ENCODE measurements at regions not wholly inside any gene's neighbourhood (a gene's known extent, or its start where the extent isn't known, plus 50 kb on each side); places are given as distances from the start of the nearest gene placed in this dataset.
"Not testable (repeated sequence)": the region's sequence is repeated elsewhere in the genome, so short reads cannot be mapped to it uniquely, and the experiment has no call there.

- TF ChIP-seq ZNF274 (IDR thresholded peaks at IDR 0.05; ENCODE audit: low read depth, low read length): no peak
- no peak for TF ChIP-seq YY1 (IDR thresholded peaks at IDR 0.05; ENCODE audit: insufficient read depth, insufficient read length)
- TF ChIP-seq SUZ12 (IDR thresholded peaks at IDR 0.05; ENCODE audit: extremely low read depth, insufficient read depth, insufficient read length): no peak
- no peaks in the 10 kb centered on the region for H3K27me3 ChIP-seq (ENCODE audit: insufficient read depth, insufficient read length)
- no peak for DNase-seq (ENCODE audit: low read depth, low spot score)
Measured at GRCh38 chr13:104616990-104617389, 1550.8 kb upstream of the SLC10A2 start.

GRCh38 chr13:104614361-104615145 lies 1548.3 kb upstream of the SLC10A2 start:
- Histone ChIP-seq H3K36me3 (ENCODE audit: insufficient read depth, insufficient read length, low read length) (no peaks in the 10 kb centered on the region), H3K4me1 (ENCODE audit: insufficient read depth, insufficient read length) (no peaks in the 10 kb centered on the region), H3K9me3 (ENCODE audit: insufficient read depth, low read length) (0 out of 2 replicates have a peak, but pooled peaks cover 4% of the 10 kb centered on the region), H3K27me3 (ENCODE audit: insufficient read depth, insufficient read length) (no peaks in the 10 kb centered on the region), H3K4me3 (ENCODE audit: insufficient read length, low read depth) (no peak overlapping the region), H3K9ac (ENCODE audit: insufficient read length, low read depth) (no peak overlapping the region)
- peak; percentile 9 for DNase-seq (ENCODE audit: low read depth, low spot score)
- TF ChIP-seq YY1 (IDR thresholded peaks at IDR 0.05; ENCODE audit: insufficient read depth, insufficient read length) (no peak), ZNF274 (IDR thresholded peaks at IDR 0.05; ENCODE audit: low read depth, low read length) (no peak), SUZ12 (IDR thresholded peaks at IDR 0.05; ENCODE audit: extremely low read depth, insufficient read depth, insufficient read length) (no peak)

More at GRCh38 chr13:104616990-104617389, 1550.8 kb upstream of the SLC10A2 start:
- Histone ChIP-seq H3K36me3 (ENCODE audit: insufficient read depth, insufficient read length, low read length) (no peaks in the 10 kb centered on the region), H3K4me3 (ENCODE audit: insufficient read length, low read depth) (no peak overlapping the region), H3K4me1 (ENCODE audit: insufficient read depth, insufficient read length) (no peaks in the 10 kb centered on the region), H3K9me3 (ENCODE audit: insufficient read depth, low read length) (0 out of 2 replicates have a peak, but pooled peaks cover 4% of the 10 kb centered on the region), H3K9ac (ENCODE audit: insufficient read length, low read depth) (no peak overlapping the region)

DNA sequence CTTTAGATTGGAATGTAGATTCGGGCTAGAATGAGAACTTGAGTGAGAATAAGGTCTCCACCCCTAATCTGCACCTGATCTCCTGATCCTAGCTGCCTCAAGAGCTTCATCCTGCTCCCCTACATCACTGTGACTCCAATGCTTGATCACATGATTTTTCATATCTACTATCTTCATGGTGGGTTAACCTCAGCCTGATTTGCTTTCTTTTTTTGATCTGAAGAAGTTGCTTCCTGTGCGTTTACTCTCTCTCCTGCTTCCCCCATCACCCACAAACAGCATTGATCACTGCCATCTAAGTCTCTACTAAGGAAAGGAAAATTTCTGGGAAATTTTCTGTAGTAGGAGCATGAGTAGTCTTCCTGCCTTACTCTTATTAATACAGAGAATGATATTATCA lies 1542.1 kb upstream of the SLC10A2 start:
- Histone ChIP-seq H3K9ac (ENCODE audit: insufficient read length, low read depth) (no peak overlapping the region), H3K4me1 (ENCODE audit: insufficient read depth, insufficient read length) (no peaks in the 10 kb centered on the region), H3K27me3 (ENCODE audit: insufficient read depth, insufficient read length) (no peaks in the 10 kb centered on the region), H3K4me3 (ENCODE audit: insufficient read length, low read depth) (no peak overlapping the region), H3K36me3 (ENCODE audit: insufficient read depth, insufficient read length, low read length) (no peaks in the 10 kb centered on the region), H3K9me3 (ENCODE audit: insufficient read depth, low read length) (no peaks in the 10 kb centered on the region)
- TF ChIP-seq SUZ12 (IDR thresholded peaks at IDR 0.05; ENCODE audit: extremely low read depth, insufficient read depth, insufficient read length) (no peak), YY1 (IDR thresholded peaks at IDR 0.05; ENCODE audit: insufficient read depth, insufficient read length) (no peak)
- DNase-seq (ENCODE audit: low read depth, low spot score): no peak

DNA sequence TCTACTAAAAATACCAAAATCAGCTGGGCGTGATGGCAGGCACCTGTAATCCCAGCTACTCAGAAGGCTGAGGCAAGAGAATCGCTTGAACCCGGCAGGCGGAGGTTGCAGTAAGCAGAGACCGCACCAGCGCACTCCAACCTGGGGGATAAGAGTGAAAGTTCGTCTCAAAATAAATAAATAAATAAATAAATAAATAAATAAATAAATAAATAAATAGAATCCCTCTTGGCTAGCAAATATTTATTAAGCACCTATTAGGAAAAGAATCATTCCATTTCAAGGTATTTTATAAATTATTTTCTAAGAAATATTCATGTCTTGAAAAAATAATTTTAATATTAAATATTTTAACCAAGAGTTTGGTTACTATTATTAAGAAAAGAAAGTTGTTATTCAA lies 1539.2 kb upstream of the SLC10A2 start:
- H3K27me3 ChIP-seq (ENCODE audit: insufficient read depth, insufficient read length); H3K36me3 ChIP-seq (ENCODE audit: insufficient read depth, insufficient read length, low read length); H3K9ac ChIP-seq (ENCODE audit: insufficient read length, low read depth); DNase-seq (ENCODE audit: low read depth, low spot score); H3K4me3 ChIP-seq (ENCODE audit: insufficient read length, low read depth); H3K9me3 ChIP-seq (ENCODE audit: insufficient read depth, low read length); H3K4me1 ChIP-seq (ENCODE audit: insufficient read depth, insufficient read length): not testable (repeated sequence)

DNA sequence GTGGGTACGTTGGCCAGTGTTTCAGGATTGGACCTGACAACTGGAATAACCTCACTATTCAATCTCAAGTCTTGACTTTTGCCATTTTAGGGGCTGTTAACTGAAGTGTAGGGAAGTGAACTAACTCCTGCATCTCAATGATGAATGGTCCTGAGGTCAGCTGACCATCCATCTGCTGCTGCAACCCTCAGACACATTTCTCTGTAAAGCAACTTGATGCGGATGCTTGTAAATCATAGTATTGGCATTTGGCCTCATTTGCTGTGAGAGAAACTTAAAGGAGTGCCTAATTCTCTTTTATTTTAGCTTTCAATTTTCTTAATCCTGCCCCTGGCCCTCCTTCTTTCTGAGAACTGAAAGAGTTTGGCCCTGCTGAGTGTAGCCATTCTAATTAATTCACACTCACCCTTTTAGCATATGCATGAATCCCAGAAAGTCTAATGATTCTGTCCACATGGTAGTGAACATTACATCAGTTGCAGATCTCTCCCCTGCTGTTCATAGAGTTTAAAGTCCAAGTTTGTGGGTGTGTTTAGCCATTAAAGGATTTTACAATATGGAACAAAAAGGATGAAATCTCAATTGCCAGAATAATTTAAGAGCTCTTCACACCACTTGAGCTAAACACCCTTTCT lies 1531.4 kb upstream of the SLC10A2 start:
- H3K27me3 ChIP-seq (ENCODE audit: insufficient read depth, insufficient read length): no peaks in the 10 kb centered on the region
- no peak for DNase-seq (ENCODE audit: low read depth, low spot score)
- H3K4me3 ChIP-seq (ENCODE audit: insufficient read length, low read depth): no peak overlapping the region
- no peaks in the 10 kb centered on the region for H3K4me1 ChIP-seq (ENCODE audit: insufficient read depth, insufficient read length)
- no peaks in the 10 kb centered on the region for H3K36me3 ChIP-seq (ENCODE audit: insufficient read depth, insufficient read length, low read length)
- no peak for TF ChIP-seq SUZ12 (IDR thresholded peaks at IDR 0.05; ENCODE audit: extremely low read depth, insufficient read depth, insufficient read length)
- TF ChIP-seq ZNF274 (IDR thresholded peaks at IDR 0.05; ENCODE audit: low read depth, low read length): no peak
- TF ChIP-seq YY1 (IDR thresholded peaks at IDR 0.05; ENCODE audit: insufficient read depth, insufficient read length): no peak
- no peak overlapping the region for H3K9ac ChIP-seq (ENCODE audit: insufficient read length, low read depth)
- no peaks in the 10 kb centered on the region for H3K9me3 ChIP-seq (ENCODE audit: insufficient read depth, low read length)

DNA sequence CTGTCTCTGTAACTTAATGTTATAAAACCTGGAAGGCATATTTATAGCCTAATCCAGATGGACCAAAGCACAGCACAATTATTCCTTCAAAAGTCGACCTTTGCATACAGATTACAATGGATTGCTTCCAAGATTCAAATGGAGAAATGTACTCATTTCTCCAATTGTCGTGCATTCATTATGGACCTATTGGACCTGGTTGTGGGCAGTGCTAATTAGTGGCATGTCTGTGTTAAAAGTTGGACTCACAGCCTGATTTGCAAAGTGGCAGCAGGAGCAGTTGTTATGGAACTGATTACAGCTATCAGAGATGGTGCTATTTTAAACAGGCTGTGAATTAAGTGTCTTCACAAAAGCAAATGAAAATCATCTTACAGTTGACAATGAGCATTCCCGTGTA lies 1529.3 kb upstream of the SLC10A2 start:
- TF ChIP-seq SUZ12 (IDR thresholded peaks at IDR 0.05; ENCODE audit: extremely low read depth, insufficient read depth, insufficient read length): no peak
- no peak for TF ChIP-seq YY1 (IDR thresholded peaks at IDR 0.05; ENCODE audit: insufficient read depth, insufficient read length)
- TF ChIP-seq ZNF274 (IDR thresholded peaks at IDR 0.05; ENCODE audit: low read depth, low read length): no peak
- H3K4me1 ChIP-seq (ENCODE audit: insufficient read depth, insufficient read length): no peaks in the 10 kb centered on the region
- H3K9ac ChIP-seq (ENCODE audit: insufficient read length, low read depth): no peak overlapping the region
- H3K27me3 ChIP-seq (ENCODE audit: insufficient read depth, insufficient read length): no peaks in the 10 kb centered on the region
- DNase-seq (ENCODE audit: low read depth, low spot score): no peak
- no peaks in the 10 kb centered on the region for H3K9me3 ChIP-seq (ENCODE audit: insufficient read depth, low read length)
- no peak overlapping the region for H3K4me3 ChIP-seq (ENCODE audit: insufficient read length, low read depth)
- H3K36me3 ChIP-seq (ENCODE audit: insufficient read depth, insufficient read length, low read length): no peaks in the 10 kb centered on the region

DNA sequence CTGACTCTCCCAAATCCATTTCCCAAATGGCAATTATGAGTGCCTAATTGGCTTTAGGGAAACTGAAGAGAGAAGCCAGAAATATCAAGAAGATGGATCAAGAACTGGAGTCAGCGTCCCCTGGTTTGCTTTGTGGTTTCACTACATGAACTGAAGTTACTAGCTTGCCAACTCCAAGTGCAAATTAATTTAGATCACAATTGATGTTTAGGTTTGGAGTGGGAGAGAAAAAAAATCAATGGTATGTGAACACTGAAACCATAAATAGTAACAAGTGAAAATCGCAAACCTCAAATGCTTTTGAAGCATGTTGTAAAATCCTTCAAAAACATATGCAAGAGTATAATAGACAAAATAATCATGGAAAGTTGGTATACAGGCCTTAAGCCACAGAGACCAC lies 1528.6 kb upstream of the SLC10A2 start:
- no peaks in the 10 kb centered on the region for H3K9me3 ChIP-seq (ENCODE audit: insufficient read depth, low read length)
- H3K36me3 ChIP-seq (ENCODE audit: insufficient read depth, insufficient read length, low read length): no peaks in the 10 kb centered on the region
- H3K27me3 ChIP-seq (ENCODE audit: insufficient read depth, insufficient read length): no peaks in the 10 kb centered on the region
- no peaks in the 10 kb centered on the region for H3K4me1 ChIP-seq (ENCODE audit: insufficient read depth, insufficient read length)
- no peak overlapping the region for H3K4me3 ChIP-seq (ENCODE audit: insufficient read length, low read depth)
- TF ChIP-seq YY1 (IDR thresholded peaks at IDR 0.05; ENCODE audit: insufficient read depth, insufficient read length): no peak
- no peak overlapping the region for H3K9ac ChIP-seq (ENCODE audit: insufficient read length, low read depth)
- no peak for DNase-seq (ENCODE audit: low read depth, low spot score)
